ENCODE measurements at regions not wholly inside any gene's neighbourhood (a gene's known extent, or its start where the extent isn't known, plus 50 kb on each side); places are given as distances from the start of the nearest gene placed in this dataset.

DNA sequence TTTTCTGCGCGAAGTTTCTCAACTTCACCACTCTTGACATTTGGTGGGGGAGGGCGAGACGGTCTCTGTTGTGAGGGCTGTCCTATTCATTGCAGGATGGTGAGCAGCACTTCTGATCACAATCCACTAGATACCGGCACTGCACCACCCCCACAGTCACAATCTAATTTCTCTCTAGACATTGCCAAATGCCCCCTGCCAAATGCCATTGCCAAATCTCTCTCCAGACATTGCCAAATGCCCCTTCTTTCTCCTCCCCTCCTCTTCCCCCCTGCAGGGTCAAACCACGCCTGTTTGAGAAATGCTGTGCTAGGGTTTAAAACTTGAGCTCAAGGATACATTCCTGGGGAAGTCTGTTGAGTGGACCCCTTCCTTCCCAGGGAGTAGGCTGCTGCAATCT, 603.5 kb upstream of the CDH4 start:
- TF ChIP-seq, protein P1, sequence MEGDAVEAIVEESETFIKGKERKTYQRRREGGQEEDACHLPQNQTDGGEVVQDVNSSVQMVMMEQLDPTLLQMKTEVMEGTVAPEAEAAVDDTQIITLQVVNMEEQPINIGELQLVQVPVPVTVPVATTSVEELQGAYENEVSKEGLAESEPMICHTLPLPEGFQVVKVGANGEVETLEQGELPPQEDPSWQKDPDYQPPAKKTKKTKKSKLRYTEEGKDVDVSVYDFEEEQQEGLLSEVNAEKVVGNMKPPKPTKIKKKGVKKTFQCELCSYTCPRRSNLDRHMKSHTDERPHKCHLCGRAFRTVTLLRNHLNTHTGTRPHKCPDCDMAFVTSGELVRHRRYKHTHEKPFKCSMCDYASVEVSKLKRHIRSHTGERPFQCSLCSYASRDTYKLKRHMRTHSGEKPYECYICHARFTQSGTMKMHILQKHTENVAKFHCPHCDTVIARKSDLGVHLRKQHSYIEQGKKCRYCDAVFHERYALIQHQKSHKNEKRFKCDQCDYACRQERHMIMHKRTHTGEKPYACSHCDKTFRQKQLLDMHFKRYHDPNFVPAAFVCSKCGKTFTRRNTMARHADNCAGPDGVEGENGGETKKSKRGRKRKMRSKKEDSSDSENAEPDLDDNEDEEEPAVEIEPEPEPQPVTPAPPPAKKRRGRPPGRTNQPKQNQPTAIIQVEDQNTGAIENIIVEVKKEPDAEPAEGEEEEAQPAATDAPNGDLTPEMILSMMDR (IDR thresholded peaks at IDR 0.05; ENCODE audit: insufficient read depth, low read depth, low read length) = no peak
- no peak overlapping the region for H3K4me3 ChIP-seq (ENCODE audit: low read depth, low read length)
- no peak for DNase-seq (ENCODE audit: low read depth)

DNA sequence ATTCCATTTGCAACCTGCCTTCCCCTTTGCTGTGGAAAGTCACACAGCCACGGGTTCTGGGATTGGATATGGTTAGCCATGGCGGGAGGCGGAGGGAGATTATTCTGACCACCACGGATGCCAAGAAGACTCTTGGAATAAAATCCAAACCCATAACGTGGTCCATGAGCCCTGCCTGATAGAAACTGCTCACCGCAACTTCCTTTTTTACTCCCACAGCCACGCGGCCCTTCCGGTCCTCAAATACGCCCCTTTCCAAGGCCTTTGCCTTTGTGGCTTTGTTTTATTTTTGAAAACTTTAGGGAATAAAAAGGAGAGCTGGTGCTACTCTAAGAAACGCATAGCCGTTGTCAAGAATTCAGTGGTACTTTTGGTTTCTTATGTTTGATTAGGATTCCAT, 602.5 kb upstream of the CDH4 start:
- H3K4me3 ChIP-seq (ENCODE audit: low read depth, low read length) = no peak overlapping the region
- TF ChIP-seq, protein P1 (IDR thresholded peaks at IDR 0.05; ENCODE audit: insufficient read depth, low read depth, low read length) = no peak
- DNase-seq (ENCODE audit: low read depth) = no peak

DNA sequence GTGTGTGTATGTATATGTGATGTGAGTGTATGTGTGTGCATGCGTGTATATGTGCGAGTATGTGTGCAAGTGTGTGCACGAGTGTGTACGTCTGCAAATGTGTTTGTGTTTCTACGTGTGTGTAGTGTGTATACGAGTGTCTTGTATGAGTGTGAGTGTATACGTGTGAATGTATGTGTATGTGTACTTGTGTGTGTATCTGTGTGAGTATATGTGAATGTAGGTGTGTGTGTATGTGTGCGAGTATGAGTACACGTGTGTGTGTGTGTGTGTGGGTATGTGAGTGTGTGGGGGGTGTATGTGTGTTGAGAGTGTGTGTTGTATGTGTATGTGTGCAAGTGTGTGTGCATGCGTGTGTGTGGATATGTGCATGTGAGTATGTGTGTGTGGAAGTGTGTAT, 602.0 kb upstream of the CDH4 start:
- DNase-seq (ENCODE audit: low read depth) = no peak
- no peak overlapping the region for H3K4me3 ChIP-seq (ENCODE audit: low read depth, low read length)
- TF ChIP-seq, protein P1 (IDR thresholded peaks at IDR 0.05; ENCODE audit: insufficient read depth, low read depth, low read length) = no peak

DNA sequence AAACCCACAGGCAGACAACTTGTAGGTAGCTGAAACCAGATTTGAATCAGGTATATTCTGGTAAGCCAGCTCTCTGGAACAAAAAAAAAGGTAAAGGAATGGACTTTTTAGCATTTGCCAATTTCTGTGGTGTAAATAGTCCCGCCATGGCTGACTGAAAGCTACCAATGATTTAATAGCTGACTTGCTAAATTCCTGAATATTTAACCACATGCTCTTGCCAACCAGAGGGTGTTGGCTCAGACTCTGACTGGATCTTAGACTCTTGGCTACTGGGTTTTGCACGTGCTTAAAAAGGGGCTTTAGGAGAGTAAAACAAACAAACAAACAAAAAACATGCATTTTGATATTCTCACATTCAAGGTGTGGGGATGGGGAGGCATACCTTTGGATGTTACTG, 600.0 kb upstream of the CDH4 start:
- no peak overlapping the region for H3K4me3 ChIP-seq (ENCODE audit: low read depth, low read length)
- TF ChIP-seq, protein P1 (IDR thresholded peaks at IDR 0.05; ENCODE audit: insufficient read depth, low read depth, low read length) = no peak
- DNase-seq (ENCODE audit: low read depth) = no peak

DNA sequence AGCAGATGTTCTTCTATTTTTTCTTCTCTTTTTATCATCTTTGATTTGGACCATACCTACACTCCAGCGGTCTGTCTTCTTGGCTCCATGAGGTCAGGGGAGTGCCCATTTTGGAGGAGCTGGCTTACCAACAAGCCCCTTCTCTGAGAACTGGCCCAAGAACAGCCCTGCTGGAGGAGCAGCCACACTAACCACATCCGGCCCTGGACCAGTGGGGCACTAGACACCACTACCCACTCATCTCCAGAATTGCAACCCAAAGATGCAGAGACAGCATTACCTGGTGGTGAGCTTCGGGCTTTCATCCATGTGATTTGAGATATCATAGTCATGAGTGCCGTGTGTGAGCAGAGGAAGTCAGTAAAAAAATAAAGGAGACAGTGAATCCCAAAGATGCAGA, 599.4 kb upstream of the CDH4 start:
- no peak overlapping the region for H3K4me3 ChIP-seq (ENCODE audit: low read depth, low read length)
- no peak for DNase-seq (ENCODE audit: low read depth)
- TF ChIP-seq, protein P1 (IDR thresholded peaks at IDR 0.05; ENCODE audit: insufficient read depth, low read depth, low read length) = no peak

DNA sequence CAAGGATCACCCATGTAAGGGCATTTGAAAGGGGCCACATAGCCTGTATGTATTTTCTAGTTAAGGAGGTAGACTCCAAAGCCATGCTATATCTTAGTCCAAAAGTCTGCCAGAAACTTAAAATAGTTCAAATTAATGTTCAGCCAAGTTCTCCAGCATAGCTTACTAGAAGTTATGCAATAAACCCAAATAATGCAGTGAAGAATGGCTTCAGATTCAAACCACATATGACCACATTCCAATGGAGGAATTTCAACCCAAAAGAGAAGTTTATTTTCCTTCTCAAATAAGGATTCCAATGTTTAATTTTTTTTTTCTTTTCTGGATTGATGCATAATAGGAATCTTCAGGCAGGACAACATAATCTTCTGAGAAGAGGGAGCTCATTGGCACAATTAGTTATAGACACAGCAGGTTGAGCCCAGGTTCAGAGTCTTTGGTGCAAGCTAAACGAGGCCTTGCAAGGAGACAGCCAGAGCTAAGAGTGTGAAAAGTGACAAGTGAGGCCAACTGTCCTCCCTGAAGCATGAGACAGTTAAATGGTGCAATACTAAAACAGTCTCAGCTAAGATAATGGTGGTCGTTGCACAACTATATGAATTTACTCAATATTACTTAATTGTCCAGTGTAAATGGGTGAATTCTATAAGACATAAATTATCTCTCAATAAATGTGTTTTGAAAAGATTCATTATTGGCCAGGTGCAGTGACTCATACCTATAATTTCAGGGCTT, 598.8 kb upstream of the CDH4 start:
- TF ChIP-seq, protein P1 (IDR thresholded peaks at IDR 0.05; ENCODE audit: insufficient read depth, low read depth, low read length) = no peak
- H3K4me3 ChIP-seq (ENCODE audit: low read depth, low read length) = no peak overlapping the region
- no peak for DNase-seq (ENCODE audit: low read depth)

DNA sequence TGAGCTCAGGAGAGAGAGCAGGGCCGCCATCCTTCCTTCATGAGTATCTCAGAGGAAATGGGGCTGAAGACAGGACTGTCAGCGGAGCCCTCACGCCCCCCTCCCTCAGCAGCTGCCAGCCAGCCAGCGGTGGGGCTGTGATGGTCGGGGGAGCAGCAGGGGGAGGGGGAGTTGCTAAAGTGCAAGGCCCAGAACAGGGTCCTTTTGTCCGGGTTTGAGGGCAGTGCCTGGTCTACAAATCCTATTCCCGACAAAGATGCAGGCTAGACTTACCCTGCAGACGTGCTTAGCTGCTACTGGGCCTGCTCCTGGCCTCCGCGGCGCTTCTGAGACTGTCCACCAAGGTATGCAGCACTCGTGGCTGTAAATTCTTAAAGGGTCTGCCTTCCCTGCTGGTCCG, 593.4 kb upstream of the CDH4 start:
- H3K4me3 ChIP-seq (ENCODE audit: low read depth, low read length) = no peak overlapping the region
- TF ChIP-seq, protein P1 (IDR thresholded peaks at IDR 0.05; ENCODE audit: insufficient read depth, low read depth, low read length) = no peak
- DNase-seq (ENCODE audit: low read depth) = no peak
